NCI-H2107 (cell line): ENCODE measurements at regions not wholly inside any gene's neighbourhood (a gene's known extent, or its start where the extent isn't known, plus 50 kb on each side); places are given as distances from the start of the nearest gene placed in this dataset.
"Not testable (repeated sequence)": the region's sequence is repeated elsewhere in the genome, so short reads cannot be mapped to it uniquely, and the experiment has no call there.

Experiments used
- DNase-seq: peaks from one replicate; lab custom pipeline; 2025; lab: John Stamatoyannopoulos, UW

GRCh38 chr9:135357863-135358551 lies 121.6 kb upstream of the PPP1R26 start:
- no peak for DNase-seq

GRCh38 chr9:135358552-135358940 lies 121.0 kb upstream of the PPP1R26 start:
- DNase-seq: no peak

- DNase-seq: no peak
Measured at GRCh38 chr9:135359764-135360163, 119.8 kb upstream of the PPP1R26 start.

- no peak for DNase-seq
Measured at GRCh38 chr9:135360617-135361016, 119.0 kb upstream of the PPP1R26 start.

GRCh38 chr9:135361668-135362067 lies 117.9 kb upstream of the PPP1R26 start:
- DNase-seq: not testable (repeated sequence)

GRCh38 chr9:135363596-135363995 lies 116.0 kb upstream of the PPP1R26 start:
- DNase-seq: no peak

- DNase-seq: no peak
Measured at GRCh38 chr9:135365013-135365768, 114.4 kb upstream of the PPP1R26 start.

- no peak for DNase-seq
Measured at GRCh38 chr9:135366104-135366503, 113.5 kb upstream of the PPP1R26 start.

- DNase-seq: no peak
Measured at GRCh38 chr9:135369412-135369990, 110.1 kb upstream of the PPP1R26 start.

GRCh38 chr9:135370411-135371375 lies 108.9 kb upstream of the PPP1R26 start:
- no peak for DNase-seq

GRCh38 chr9:135371535-135371934 lies 108.0 kb upstream of the PPP1R26 start:
- no peak for DNase-seq

- no peak for DNase-seq
Measured at GRCh38 chr9:135372036-135372435, 107.5 kb upstream of the PPP1R26 start.

- DNase-seq: no peak
Measured at GRCh38 chr9:135372501-135373008, 107.0 kb upstream of the PPP1R26 start.

- no peak for DNase-seq
Measured at GRCh38 chr9:135373151-135373685, 106.4 kb upstream of the PPP1R26 start.

GRCh38 chr9:135373820-135374219 lies 105.8 kb upstream of the PPP1R26 start:
- DNase-seq: no peak

- DNase-seq: no peak
Measured at GRCh38 chr9:135374591-135374990, 105.0 kb upstream of the PPP1R26 start.

GRCh38 chr9:135375001-135375400 lies 104.6 kb upstream of the PPP1R26 start:
- DNase-seq: no peak

- DNase-seq: no peak
Measured at GRCh38 chr9:135376511-135377265, 102.9 kb upstream of the PPP1R26 start.

- no peak for DNase-seq
Measured at GRCh38 chr9:135377431-135377830, 102.2 kb upstream of the PPP1R26 start.

GRCh38 chr9:135378751-135379150 lies 100.8 kb upstream of the PPP1R26 start:
- no peak for DNase-seq
